ENCODE measurements at regions not wholly inside any gene's neighbourhood (a gene's known extent, or its start where the extent isn't known, plus 50 kb on each side); places are given as distances from the start of the nearest gene placed in this dataset.

DNA sequence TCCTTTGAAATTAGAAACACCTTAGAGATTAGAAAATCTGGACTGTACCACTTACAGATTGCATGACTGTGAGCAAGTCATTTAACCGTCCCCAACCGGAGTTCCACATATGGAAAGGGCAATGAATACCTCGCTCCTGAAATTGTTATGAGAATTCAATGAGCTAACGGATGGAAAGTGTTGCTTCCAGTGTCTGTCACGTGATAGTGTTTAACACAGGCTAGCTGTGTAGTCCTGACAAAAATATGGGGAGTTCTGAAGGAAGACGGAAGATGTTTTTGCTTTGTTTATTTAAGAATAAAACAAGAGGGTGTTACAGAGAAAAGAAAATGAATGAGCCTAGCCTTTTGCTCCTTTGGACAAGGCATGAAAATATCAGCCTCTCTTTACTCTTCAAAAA, 150.7 kb upstream of the SEMA6D start:
- BruUV-seq (replicated peaks): no TSS peak
- Histone ChIP-seq H2AK5ac (ENCODE audit: low read depth, low read length) (no peak overlapping the region), H2AFZ (replicated peaks; ENCODE audit: low read length, poor library complexity) (no peak overlapping the region), H3K27me3 (ENCODE audit: control insufficient read depth, insufficient read depth, low read length) (no peaks in the 10 kb centered on the region), H3K4me1 (ENCODE audit: control insufficient read depth, insufficient read depth, low read length) (no peaks in the 10 kb centered on the region), H3K9me3 (ENCODE audit: control insufficient read depth, insufficient read depth, low read length) (no peaks in the 10 kb centered on the region), H2BK20ac (ENCODE audit: low read depth, low read length) (no peak overlapping the region), H4K20me1 (ENCODE audit: insufficient read depth, low read length) (no peaks in the 10 kb centered on the region), H3K4ac (ENCODE audit: low read depth, low read length) (no peak overlapping the region), H3K9me1 (ENCODE audit: insufficient read depth, low read length) (no peaks in the 10 kb centered on the region), H3K36me3 (ENCODE audit: control insufficient read depth, insufficient read depth, low read length) (no peaks in the 10 kb centered on the region), H4K8ac (ENCODE audit: low read depth in 2 of 2, low read length in 2 of 2) (no peak overlapping the region), H3K9ac (ENCODE audit: low read depth, low read length) (no peak overlapping the region), H3K14ac (replicated peaks; ENCODE audit: low read depth, low read length) (no peak overlapping the region; the same call in 1 of the 2 replicates), H2BK15ac (ENCODE audit: low read depth, low read length) (no peak overlapping the region), H3K56ac (ENCODE audit: extremely low read depth, insufficient read depth, low read length) (no peak overlapping the region), H4K91ac (ENCODE audit: insufficient read depth, low read depth, low read length) (no peak overlapping the region), H3K79me1 (ENCODE audit: low read depth in 1 of 2, low read length in 2 of 2) (no peaks in the 10 kb centered on the region), H3K18ac (ENCODE audit: low read depth, low read length) (no peak overlapping the region), H2BK5ac (ENCODE audit: low read depth, low read length, poor library complexity, severe bottlenecking) (no peak overlapping the region), H2BK120ac (ENCODE audit: low read depth, low read length) (no peak overlapping the region), H3K4me2 (ENCODE audit: low read depth, low read length) (no peak overlapping the region), H4K5ac (ENCODE audit: low read depth, low read length) (no peak overlapping the region), H2AK9ac (replicated peaks; ENCODE audit: low read depth, low read length, poor library complexity) (no peak overlapping the region), H3K27ac (ENCODE audit: insufficient read depth, low read length) (no peak overlapping the region), H3K23ac (ENCODE audit: low read depth, low read length) (no peak overlapping the region), H3K4me3 (ENCODE audit: insufficient read depth, low read depth, low read length) (no peak overlapping the region)
- 48% methylated on average over 5 of the region's 6 CpGs; no CpG with 5 or more reads in 1 of the 2 experiments for WGBS, 2 experiments (ENCODE audit: extremely low coverage in 2 of 2, insufficient read length in 1 of 2)
- TF ChIP-seq RCOR1 (IDR thresholded peaks at IDR 0.05; ENCODE audit: insufficient replicate concordance, low read length) (no peak), MAFK (IDR thresholded peaks at IDR 0.05; ENCODE audit: low read depth, low read length) (no peak), RFX5 (IDR thresholded peaks at IDR 0.05; ENCODE audit: low read depth, low read length) (no peak), RAD21 (IDR thresholded peaks at IDR 0.05; ENCODE audit: low read length) (no peak), SMC3 (IDR thresholded peaks at IDR 0.05; ENCODE audit: low read depth, low read length) (no peak), MXI1 (IDR thresholded peaks at IDR 0.05; ENCODE audit: borderline replicate concordance, low read depth, low read length) (no peak), NFE2L2 (IDR thresholded peaks at IDR 0.05; ENCODE audit: low read depth, low read length) (no peak), CHD1 (IDR thresholded peaks at IDR 0.05; ENCODE audit: low read depth, low read length) (no peak)
- TF ChIP-seq, protein P1, sequence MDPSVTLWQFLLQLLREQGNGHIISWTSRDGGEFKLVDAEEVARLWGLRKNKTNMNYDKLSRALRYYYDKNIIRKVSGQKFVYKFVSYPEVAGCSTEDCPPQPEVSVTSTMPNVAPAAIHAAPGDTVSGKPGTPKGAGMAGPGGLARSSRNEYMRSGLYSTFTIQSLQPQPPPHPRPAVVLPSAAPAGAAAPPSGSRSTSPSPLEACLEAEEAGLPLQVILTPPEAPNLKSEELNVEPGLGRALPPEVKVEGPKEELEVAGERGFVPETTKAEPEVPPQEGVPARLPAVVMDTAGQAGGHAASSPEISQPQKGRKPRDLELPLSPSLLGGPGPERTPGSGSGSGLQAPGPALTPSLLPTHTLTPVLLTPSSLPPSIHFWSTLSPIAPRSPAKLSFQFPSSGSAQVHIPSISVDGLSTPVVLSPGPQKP (IDR thresholded peaks at IDR 0.05; ENCODE audit: borderline replicate concordance, low read depth, low read length): no peak
- TF ChIP-seq, protein P2, sequence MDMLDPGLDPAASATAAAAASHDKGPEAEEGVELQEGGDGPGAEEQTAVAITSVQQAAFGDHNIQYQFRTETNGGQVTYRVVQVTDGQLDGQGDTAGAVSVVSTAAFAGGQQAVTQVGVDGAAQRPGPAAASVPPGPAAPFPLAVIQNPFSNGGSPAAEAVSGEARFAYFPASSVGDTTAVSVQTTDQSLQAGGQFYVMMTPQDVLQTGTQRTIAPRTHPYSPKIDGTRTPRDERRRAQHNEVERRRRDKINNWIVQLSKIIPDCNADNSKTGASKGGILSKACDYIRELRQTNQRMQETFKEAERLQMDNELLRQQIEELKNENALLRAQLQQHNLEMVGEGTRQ (IDR thresholded peaks at IDR 0.05; ENCODE audit: low read depth, low read length): no peak
- TF ChIP-seq, protein P3, sequence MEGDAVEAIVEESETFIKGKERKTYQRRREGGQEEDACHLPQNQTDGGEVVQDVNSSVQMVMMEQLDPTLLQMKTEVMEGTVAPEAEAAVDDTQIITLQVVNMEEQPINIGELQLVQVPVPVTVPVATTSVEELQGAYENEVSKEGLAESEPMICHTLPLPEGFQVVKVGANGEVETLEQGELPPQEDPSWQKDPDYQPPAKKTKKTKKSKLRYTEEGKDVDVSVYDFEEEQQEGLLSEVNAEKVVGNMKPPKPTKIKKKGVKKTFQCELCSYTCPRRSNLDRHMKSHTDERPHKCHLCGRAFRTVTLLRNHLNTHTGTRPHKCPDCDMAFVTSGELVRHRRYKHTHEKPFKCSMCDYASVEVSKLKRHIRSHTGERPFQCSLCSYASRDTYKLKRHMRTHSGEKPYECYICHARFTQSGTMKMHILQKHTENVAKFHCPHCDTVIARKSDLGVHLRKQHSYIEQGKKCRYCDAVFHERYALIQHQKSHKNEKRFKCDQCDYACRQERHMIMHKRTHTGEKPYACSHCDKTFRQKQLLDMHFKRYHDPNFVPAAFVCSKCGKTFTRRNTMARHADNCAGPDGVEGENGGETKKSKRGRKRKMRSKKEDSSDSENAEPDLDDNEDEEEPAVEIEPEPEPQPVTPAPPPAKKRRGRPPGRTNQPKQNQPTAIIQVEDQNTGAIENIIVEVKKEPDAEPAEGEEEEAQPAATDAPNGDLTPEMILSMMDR (conservative IDR thresholded peaks at IDR 0.05; ENCODE audit: low read depth, low read length): no peak
- in situ Hi-C loops (cut with MboI; ENCODE audit: low sequenced_read_pairs): no loop called here
- ChIA-PET POLR2A (ENCODE audit: unreplicated experiment) (no interaction called here), CTCF (no interaction called here)
- intact Hi-C loops (cut with micrococcal nuclease): no loop called here
- no peak for ATAC-seq (ENCODE audit: low read depth)
- dilution Hi-C loops (cut with HindIII; ENCODE audit: low sequenced_read_pairs, unreplicated experiment): no loop called here
- no peak for DNase-seq

Data from IMR-90 (cell line).